Right kidney (tissue), 1 donor: ENCODE measurements at regions not wholly inside any gene's neighbourhood (a gene's known extent, or its start where the extent isn't known, plus 50 kb on each side); places are given as distances from the start of the nearest gene placed in this dataset.

ENCODE experiments used
- DNase-seq: peaks from one replicate; pipeline ENCODE4 v3.0.0-alpha.2; 2016

GRCh38 chr7:41037691-41038090 is 665.2 kb downstream of the INHBA start:
- DNase-seq = no peak

DNA sequence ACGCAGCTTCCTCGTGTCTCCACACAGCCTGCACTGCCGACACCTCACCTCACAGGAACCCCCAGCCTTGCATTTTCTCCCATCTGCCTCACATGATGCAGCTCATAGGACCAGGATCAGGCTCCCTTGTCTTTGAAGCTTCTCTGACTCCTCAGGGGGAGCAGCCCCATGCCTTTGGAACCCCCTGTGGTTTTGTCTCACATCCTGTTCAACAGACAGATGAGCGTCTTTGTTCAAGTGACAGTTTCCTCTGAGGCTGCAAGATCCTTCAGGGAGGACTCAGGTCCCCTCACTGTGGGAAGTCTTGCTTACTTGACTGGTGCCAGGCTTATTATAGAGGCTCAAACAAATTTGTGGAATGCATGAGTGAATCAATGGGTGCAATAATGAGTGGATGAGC is 667.1 kb downstream of the INHBA start:
- no peak for DNase-seq

DNA sequence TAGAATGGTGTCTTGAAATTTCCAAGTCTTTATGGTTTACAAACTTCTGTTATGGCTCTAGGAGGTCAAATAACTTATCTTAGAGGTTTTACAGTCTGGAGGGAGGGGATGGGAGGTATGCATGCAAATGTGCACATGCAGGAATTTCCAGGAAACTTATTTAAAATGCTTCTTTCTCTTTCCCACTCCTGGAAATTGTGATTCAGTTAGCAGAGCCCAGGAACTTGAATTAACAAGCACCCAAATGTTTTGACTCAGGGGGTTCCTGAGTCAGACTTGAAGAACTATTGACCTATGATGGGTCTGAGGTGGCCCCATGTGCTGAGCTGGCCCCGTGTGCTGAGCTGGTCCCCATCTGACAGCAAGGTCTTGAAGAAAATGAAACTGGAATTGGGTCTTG is 669.4 kb downstream of the INHBA start:
- no peak for DNase-seq

DNA sequence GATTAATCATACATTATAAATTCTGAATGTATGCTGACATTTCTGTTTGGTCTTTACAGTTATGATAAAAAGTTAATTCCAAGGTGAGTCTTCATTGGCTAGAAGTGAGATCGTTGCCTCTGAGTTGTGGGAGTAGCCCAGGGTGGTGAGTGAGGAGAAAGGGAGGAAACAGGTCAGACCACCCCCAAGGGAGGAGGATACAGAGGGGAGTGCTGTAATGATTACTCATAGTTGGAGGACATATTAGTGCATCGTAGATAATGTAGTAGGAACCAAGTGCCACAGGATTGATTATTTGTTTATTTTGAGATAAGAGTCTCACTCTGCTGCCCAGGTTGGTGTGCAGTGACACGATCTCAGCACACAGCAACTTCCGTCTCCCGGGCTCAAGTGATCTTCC is 672.2 kb downstream of the INHBA start:
- no peak for DNase-seq

GRCh38 chr7:41029072-41029499 is 673.8 kb downstream of the INHBA start:
- no peak for DNase-seq

DNA sequence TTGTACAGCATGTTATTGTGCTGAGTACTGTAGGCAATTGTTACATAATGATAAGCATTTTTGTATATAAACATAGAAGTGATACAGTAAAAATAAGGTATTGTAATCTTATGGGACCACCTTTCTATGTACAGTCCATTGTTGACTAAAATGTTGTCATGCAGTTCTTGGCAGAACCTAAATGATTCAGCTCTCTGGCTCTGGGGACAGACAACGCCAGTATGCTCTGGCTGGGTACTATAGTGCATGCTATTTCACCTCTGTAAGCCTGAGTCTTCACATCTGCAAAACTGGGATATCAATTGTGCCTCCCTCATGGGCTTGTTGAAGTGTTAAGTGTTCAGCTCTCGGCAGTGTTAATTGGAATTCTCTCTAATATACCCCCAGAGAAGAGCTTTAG is 674.3 kb downstream of the INHBA start:
- DNase-seq = no peak

DNA sequence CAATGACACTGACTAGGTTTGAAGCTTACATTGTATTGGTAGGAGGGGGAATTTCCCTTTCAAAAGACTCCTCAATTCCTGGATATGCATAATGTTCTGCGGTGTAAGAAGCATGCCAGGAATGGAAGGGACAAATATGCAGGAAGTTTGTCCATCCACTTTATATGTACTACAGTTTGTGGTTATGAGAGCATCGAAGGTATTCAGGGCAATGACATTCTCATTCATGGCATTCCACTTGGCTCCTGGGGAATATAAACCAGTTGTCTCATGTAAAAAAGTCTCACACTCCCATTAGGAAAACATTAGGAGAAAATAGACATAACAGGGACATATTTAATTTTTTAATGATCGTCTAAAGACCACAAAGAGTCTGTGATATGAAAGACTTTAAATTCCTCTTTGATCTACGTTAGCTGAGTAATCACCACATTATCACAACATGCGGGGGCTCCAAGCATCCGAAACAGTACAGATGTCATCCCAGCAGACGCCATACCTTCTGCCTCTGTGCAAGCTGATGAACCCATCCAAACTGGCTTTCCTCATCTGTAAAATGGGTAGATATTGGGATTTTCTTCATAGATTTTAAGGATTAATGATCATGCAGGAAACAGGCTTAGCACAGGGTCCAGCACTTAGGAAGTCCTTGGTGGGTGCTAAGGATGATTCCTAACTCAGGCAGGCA is 675.3 kb downstream of the INHBA start:
- DNase-seq = no peak

- DNase-seq = no peak
These were observed 678.8 kb downstream of the INHBA start for GRCh38 chr7:41024126-41024525.

GRCh38 chr7:41020056-41020455 is 682.8 kb downstream of the INHBA start:
- DNase-seq = no peak

DNA sequence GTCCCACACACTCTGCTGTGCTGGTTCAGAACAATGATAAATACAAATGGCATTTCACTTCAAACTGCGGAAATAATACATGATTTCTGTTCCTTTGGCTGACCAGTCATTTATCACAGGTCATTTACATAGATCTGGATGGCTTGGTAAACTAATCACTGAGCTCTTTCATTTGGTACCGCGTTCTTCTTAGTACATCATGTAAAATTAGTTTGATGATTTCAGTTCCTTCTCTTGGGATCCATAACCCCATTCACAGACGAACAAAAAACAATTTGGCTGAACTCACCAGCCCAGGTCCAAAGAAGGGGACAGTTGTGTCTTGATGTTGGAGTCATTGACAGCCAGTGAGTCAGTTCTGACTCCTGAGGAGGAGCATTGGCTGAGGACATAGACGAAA is 689.8 kb downstream of the INHBA start:
- no peak for DNase-seq

DNA sequence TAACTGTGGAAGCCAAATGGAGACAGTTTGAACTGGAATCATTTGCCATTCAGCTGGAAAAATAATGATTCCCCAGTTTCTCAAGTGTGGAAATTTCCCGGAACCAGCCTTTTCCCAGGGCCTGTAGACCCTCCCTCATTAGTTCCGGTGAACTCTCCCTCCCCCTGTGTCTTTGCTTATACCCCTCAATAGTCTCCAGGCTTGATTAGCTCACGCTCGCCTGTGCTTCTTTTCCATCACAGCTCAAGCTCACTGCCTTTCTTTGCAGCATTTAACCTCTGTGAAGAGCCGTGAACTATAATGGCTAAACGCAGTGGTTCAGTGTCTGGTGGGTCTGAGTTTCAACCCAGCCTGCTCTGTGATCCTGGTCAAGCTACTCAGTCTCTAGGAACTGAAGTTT is 690.8 kb downstream of the INHBA start:
- DNase-seq = no peak

- no peak for DNase-seq
These were observed 691.9 kb downstream of the INHBA start for GRCh38 chr7:41010967-41011366.

DNA sequence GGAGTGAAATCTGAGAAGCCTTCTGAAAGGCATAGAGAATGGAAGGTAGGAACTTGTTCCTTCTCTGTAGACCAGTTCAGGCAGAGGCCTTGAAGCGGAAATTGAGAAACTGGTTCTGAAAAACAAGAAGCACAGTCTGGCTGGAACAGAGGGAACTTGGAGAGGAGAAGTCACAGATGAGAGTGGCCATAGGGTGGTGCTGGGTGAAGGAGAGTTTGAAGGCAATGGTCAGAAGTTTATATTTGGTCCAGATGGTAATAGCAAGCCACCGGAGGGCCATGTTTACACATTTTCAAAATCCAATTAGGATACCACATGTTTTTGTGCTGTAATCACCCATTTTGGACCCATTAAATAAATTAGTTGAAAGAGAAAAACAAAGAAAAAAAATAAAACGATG is 692.5 kb downstream of the INHBA start:
- no peak for DNase-seq

- DNase-seq = no peak
These were observed 695.1 kb downstream of the INHBA start for GRCh38 chr7:41007811-41008210.

DNA sequence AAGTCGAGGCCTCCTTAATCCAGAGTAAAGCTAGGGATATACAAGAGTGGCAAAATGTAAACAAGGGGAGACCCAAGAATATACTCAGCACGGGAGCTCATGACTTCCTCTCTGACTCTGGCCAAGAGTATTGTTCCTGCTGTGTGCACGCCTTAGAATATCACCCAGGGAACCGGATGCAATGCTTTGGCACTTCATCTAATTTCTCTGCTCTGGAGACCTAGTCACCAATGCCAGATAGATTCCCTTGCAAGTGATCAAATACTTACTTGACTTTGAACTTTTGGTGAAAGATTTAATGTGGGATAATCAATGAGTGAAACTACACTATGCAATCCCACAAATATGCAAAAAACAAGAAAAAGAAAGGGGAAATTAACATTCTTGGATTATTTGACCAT is 695.5 kb downstream of the INHBA start:
- no peak for DNase-seq

DNA sequence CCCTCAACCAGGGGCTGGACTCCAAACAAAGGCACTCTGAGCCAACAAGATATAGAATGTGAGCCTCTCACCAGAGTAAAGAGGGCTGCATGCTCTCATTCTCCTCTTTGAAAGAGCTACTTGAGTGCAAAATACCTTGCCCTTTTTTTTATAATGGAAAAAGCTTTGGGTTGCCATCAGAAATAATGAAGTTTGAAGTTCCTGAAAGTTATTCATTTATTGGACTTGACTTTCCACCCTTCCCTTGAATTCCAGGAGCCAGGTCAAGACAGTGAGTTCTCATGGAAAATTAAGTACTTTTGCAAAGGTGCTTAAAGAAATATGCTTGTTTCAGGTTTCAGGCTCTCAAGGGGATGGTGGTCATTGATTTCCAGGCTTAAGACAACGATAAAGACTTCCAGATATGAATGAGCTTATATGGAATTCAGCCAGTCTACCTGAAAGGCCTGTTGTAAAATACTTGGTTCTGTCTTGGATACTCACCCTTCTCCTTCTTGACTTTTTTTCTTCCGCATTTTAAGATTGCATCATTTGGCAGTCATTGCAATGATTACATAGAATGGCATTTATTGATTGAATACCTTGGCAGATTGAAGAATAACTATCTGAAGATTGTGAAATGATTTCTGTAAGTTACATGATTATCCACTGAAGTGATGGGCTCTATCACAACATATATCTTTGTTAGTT is 696.4 kb downstream of the INHBA start:
- DNase-seq = no peak

DNA sequence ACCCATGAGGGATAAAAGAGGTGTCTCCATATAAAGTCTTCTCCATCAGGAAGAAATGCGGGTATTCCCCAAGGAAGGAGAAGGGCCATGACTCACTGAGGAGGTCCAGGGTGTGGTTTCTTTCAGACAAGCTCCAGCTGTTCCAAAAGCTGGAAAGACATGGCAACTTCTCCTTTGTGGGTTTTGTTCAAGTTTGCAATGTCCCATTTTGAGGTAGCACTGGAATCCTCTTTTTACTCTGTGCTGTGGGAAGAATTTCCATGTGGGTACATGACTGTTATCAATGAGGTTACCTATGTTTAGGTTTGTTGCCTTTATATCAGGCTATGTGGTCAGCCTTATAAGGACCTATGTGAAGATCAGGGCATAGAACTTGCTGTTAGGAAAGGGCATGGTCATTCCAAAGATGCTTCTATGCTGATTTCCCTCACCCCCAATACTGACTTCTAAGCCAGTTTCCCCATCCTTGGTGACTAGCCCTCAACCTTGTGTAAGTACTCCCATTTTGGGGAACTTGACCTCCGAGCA is 697.5 kb downstream of the INHBA start:
- DNase-seq = no peak

- no peak for DNase-seq
These were observed 698.9 kb downstream of the INHBA start for GRCh38 chr7:41003977-41004376.

- DNase-seq = no peak
These were observed 699.3 kb downstream of the INHBA start for GRCh38 chr7:41003611-41003940.

DNA sequence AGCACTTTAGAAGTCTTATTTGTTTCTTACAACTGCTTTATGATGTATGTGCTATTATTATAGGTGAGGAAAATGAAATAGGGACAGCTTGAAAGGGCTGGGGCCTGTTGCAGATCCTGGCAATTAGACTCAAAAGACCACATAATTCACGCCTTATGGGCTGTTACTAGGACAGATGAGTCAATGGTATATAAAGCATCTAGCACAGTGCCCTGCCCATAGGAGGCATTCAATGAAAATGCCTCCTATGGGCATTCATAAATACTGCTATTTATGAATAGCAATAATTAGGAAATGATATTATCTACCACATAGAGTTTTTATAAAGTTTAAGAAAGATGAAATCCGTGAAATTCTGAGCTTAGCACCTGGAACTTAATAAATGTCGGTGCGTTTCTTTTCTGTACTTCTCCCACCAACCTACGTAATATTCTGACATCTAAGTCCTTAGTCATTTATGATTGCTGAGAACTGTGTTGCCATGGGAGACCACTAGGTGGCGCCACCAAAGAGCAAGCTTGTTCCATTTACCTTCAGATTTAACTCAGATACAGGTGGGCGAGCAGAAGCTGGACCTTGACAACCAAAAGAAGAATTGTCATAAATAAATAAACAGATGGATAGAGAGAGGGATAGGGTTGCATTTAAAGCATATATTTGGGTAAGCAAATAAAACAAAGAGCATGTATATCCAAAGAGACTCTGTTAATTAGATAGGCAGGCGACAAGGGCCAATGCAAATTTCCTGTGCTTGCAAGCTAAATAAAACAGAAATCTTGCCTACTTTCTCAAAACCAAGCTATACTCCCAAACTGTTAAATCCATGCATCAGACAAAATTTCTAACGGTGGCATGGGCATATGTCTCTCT is 699.9 kb downstream of the INHBA start:
- no peak for DNase-seq

DNA sequence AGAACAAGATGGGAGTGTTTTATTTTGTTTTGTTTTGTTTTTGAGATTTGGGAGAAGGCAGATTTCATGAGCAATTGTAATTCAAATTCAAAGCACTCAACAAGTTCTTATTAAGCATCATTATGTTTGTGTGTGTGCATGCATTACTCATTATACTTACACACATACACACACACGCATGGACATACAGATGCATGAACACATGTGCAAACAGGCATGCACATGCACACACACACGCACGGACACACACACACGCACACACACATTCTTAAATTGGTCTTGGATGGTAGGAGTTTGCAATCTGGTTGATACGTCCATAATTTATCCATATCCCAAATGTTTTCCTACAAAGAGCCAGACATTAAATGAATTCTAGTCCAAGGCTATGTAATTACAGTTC is 702.8 kb downstream of the INHBA start:
- DNase-seq = no peak

DNA sequence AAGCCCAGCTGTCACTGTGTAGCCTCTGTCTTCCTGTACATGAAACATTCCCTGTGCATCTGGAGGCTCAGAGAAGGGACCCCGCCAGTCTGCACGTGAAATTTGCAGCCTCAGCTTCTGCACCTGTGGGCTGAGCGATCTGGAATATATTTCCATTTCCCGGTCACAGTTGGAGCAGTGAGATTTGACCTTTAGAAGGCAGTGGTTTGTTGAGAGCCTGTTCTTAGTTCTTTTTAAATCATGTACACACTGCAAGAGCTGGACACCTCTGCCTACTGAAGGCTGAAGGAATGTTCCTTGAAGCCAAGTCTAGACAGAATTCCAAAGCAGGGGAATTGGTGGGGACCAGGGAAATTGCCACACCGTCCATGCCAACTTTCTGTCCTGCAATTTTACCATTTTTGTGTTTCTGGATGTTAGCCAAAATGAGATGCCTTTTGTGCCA is 706.6 kb downstream of the INHBA start:
- no peak for DNase-seq

GRCh38 chr7:40990841-40991240 is 712.0 kb downstream of the INHBA start:
- no peak for DNase-seq
